ENCODE measurements at regions not wholly inside any gene's neighbourhood (a gene's known extent, or its start where the extent isn't known, plus 50 kb on each side); places are given as distances from the start of the nearest gene placed in this dataset.

DNA sequence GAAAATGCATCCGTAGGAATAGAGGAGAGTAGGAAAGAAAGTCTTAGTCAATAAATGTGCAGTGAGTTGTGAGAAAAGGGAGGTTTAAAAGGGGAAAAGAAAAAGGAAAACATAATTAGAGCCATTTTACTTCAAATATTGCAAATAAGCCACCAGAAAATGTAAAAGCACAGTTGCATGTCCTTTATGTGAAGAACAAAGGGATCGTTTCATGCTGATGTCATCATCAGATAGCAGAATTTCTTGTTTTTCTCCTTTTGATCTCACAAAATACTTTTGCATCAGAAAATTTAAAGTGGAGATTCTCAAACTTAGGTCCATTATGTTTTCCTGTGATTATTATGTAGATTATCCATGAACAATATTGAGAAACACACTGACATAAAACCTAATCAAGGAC, 166.7 kb downstream of the HAO1 start:
- TF ChIP-seq ZFP3 (CRISPR knock-in tag; IDR thresholded peaks at IDR 0.05) (no peak), ISL1 (CRISPR knock-in tag; IDR thresholded peaks at IDR 0.05) (no peak), ZNF565 (CRISPR knock-in tag; conservative IDR thresholded peaks at IDR 0.05; ENCODE audit: low read depth) (no peak), SNAI2 (CRISPR knock-in tag; IDR thresholded peaks at IDR 0.05) (no peak), ESRRG (CRISPR knock-in tag; IDR thresholded peaks at IDR 0.05) (no peak), PPARA (CRISPR knock-in tag; IDR thresholded peaks at IDR 0.05; ENCODE audit: borderline replicate concordance) (no peak), TOX (CRISPR knock-in tag; IDR thresholded peaks at IDR 0.05; ENCODE audit: borderline replicate concordance) (no peak), ZC3H10 (CRISPR knock-in tag; IDR thresholded peaks at IDR 0.05) (no peak), ZNF8 (CRISPR knock-in tag; IDR thresholded peaks at IDR 0.05) (no peak), BACH2 (CRISPR knock-in tag; IDR thresholded peaks at IDR 0.05; ENCODE audit: borderline replicate concordance) (no peak)
- TF ChIP-seq, protein P1, sequence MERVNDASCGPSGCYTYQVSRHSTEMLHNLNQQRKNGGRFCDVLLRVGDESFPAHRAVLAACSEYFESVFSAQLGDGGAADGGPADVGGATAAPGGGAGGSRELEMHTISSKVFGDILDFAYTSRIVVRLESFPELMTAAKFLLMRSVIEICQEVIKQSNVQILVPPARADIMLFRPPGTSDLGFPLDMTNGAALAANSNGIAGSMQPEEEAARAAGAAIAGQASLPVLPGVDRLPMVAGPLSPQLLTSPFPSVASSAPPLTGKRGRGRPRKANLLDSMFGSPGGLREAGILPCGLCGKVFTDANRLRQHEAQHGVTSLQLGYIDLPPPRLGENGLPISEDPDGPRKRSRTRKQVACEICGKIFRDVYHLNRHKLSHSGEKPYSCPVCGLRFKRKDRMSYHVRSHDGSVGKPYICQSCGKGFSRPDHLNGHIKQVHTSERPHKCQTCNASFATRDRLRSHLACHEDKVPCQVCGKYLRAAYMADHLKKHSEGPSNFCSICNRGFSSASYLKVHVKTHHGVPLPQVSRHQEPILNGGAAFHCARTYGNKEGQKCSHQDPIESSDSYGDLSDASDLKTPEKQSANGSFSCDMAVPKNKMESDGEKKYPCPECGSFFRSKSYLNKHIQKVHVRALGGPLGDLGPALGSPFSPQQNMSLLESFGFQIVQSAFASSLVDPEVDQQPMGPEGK (CRISPR knock-in tag; IDR thresholded peaks at IDR 0.05; ENCODE audit: borderline replicate concordance): no peak
- TF ChIP-seq, protein P2, sequence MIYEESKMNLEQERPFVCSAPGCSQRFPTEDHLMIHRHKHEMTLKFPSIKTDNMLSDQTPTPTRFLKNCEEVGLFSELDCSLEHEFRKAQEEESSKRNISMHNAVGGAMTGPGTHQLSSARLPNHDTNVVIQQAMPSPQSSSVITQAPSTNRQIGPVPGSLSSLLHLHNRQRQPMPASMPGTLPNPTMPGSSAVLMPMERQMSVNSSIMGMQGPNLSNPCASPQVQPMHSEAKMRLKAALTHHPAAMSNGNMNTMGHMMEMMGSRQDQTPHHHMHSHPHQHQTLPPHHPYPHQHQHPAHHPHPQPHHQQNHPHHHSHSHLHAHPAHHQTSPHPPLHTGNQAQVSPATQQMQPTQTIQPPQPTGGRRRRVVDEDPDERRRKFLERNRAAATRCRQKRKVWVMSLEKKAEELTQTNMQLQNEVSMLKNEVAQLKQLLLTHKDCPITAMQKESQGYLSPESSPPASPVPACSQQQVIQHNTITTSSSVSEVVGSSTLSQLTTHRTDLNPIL (CRISPR knock-in tag; IDR thresholded peaks at IDR 0.05; ENCODE audit: low read depth): no peak
- ATAC-seq: no peak

GRCh38 chr20:7775072-7775471, 165.2 kb downstream of the HAO1 start:
- TF ChIP-seq ZNF565 (CRISPR knock-in tag; conservative IDR thresholded peaks at IDR 0.05; ENCODE audit: low read depth) (no peak), TOX (CRISPR knock-in tag; IDR thresholded peaks at IDR 0.05; ENCODE audit: borderline replicate concordance) (no peak), GLIS3 (CRISPR knock-in tag; IDR thresholded peaks at IDR 0.05) (no peak), OSR1 (CRISPR knock-in tag; IDR thresholded peaks at IDR 0.05) (no peak), TCF4 (CRISPR knock-in tag; IDR thresholded peaks at IDR 0.05; ENCODE audit: borderline replicate concordance) (no peak), ISL1 (CRISPR knock-in tag; IDR thresholded peaks at IDR 0.05) (no peak)
- ATAC-seq: no peak

DNA sequence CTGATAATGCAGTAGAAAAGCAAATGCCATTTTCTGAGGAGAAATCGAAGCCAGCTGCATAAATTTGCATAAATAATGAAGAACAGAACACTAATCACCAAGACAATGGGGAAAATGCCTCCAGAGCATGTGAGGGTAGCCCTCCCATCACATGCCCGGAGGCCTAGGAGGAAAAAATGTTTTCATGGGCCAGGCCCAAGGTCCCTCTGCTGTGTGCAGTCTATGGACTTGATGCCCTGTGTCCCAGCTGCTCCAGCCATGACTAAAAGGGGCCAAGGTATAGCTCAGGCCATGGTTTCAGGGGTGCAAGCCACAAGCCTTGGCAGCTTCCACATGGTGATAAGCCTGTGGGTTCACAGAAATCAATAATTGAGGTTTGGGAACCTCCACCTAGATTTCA, 164.1 kb downstream of the HAO1 start:
- TF ChIP-seq, protein P3, sequence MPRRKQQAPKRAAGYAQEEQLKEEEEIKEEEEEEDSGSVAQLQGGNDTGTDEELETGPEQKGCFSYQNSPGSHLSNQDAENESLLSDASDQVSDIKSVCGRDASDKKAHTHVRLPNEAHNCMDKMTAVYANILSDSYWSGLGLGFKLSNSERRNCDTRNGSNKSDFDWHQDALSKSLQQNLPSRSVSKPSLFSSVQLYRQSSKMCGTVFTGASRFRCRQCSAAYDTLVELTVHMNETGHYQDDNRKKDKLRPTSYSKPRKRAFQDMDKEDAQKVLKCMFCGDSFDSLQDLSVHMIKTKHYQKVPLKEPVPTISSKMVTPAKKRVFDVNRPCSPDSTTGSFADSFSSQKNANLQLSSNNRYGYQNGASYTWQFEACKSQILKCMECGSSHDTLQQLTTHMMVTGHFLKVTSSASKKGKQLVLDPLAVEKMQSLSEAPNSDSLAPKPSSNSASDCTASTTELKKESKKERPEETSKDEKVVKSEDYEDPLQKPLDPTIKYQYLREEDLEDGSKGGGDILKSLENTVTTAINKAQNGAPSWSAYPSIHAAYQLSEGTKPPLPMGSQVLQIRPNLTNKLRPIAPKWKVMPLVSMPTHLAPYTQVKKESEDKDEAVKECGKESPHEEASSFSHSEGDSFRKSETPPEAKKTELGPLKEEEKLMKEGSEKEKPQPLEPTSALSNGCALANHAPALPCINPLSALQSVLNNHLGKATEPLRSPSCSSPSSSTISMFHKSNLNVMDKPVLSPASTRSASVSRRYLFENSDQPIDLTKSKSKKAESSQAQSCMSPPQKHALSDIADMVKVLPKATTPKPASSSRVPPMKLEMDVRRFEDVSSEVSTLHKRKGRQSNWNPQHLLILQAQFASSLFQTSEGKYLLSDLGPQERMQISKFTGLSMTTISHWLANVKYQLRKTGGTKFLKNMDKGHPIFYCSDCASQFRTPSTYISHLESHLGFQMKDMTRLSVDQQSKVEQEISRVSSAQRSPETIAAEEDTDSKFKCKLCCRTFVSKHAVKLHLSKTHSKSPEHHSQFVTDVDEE (CRISPR knock-in tag; IDR thresholded peaks at IDR 0.05): no peak
- no peak for TF ChIP-seq ZC3H10 (CRISPR knock-in tag; IDR thresholded peaks at IDR 0.05)
- no peak for TF ChIP-seq CSDC2 (CRISPR knock-in tag; IDR thresholded peaks at IDR 0.05)
- TF ChIP-seq GLIS3 (CRISPR knock-in tag; IDR thresholded peaks at IDR 0.05): no peak
- no peak for TF ChIP-seq RARB (CRISPR knock-in tag; IDR thresholded peaks at IDR 0.05)
- no peak for TF ChIP-seq ARNTL (CRISPR knock-in tag; IDR thresholded peaks at IDR 0.05; ENCODE audit: borderline replicate concordance, low read depth)
- TF ChIP-seq, protein P2 (CRISPR knock-in tag; IDR thresholded peaks at IDR 0.05; ENCODE audit: low read depth): no peak
- no peak for TF ChIP-seq TCF4 (CRISPR knock-in tag; IDR thresholded peaks at IDR 0.05; ENCODE audit: borderline replicate concordance)
- no peak for TF ChIP-seq CSRNP3 (CRISPR knock-in tag; IDR thresholded peaks at IDR 0.05)
- no peak for ATAC-seq

- ATAC-seq: peak; percentile 91
- no peak for TF ChIP-seq ZNF70 (CRISPR knock-in tag; IDR thresholded peaks at IDR 0.05)
- no peak for TF ChIP-seq CSRNP3 (CRISPR knock-in tag; IDR thresholded peaks at IDR 0.05)
Observed at GRCh38 chr20:7790189-7790588, 150.1 kb downstream of the HAO1 start.

Data from SK-N-SH treated with all-trans-retinoic acid at 6 μM for 48 hours (cell line).